ENCODE measurements at regions not wholly inside any gene's neighbourhood (a gene's known extent, or its start where the extent isn't known, plus 50 kb on each side); places are given as distances from the start of the nearest gene placed in this dataset.

DNA sequence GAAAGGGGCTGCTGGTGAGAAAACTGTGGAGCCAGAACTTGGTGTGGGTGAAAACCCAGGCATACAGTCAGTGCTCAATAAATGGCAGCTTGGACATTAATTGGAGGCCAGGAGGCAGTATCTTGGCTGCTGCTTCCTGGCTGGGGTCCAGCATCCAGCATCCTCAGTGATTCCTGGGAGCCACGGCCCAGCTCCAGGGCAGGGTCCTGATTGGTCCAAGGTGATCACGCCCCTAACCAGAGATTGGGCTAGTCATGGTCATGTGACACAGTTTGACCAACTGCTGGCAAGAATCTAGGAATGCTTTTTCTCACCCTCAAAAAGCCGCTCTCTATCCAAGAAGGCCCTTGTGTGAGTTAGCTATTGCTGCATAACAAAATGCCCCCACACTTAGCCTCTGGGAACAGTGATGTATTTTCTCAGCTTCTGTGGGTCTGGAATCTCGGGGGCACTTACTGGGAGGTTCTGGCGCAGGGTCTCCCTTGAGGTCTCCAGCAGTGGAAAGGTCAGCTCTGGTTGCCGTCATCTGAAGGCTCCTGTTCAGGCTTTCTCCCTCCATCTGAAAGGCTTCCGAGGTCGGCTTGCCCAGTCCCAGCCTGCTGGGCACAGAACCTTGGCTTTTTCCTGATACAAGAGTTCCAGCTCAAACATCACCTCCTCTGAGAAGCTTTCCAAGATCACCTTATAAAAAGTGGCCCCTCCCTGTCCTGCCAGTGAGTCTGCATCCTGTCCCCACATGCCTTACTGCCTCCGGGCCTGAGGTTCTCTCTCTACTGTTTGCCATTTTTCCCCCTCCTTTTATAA lies 119.2 kb upstream of the NCOR2 start (continued):
- no peak for TF ChIP-seq NFYA (IDR thresholded peaks at IDR 0.05; ENCODE audit: borderline replicate concordance, low read depth, low read length)
- no peak for TF ChIP-seq TBL1XR1 (IDR thresholded peaks at IDR 0.05; ENCODE audit: low read depth, low read length)

DNA sequence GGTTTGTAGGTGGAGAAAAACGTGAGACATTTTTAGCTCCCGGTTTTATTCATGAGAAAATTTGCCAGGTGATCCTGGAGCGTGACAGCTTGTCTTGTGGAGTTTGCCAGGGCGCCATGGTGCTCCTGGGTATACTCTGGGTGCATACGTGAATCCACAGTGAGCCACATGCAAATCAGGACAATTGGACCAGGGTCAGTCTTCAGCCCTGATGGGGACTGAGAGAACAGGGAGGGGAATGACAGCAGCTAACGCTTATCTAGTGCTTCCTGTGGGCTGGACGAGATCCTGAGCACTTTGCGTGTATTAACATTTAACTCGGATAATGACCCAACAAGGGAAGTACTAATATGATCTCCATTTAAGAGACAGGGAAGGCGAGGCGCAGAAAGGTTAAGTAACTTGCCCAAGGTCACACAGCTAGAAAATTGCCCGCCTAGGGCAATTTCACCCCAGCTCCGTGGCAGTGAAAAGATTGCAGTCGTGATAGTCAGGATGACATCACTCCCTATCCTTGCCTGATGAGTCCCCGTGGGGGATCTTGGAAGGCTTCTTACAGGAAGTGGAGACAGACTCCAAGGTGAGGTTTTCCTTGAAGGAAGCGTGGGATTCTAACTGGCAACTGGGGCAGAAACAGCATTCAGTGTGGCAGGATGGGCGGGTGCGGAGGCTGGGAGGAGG lies 118.4 kb upstream of the NCOR2 start:
- H3K4me3 ChIP-seq: no peak overlapping the region
- no peaks in the 10 kb centered on the region for H3K27me3 ChIP-seq (replicated peaks in 1 of 2; ENCODE audit: control insufficient read depth in 2 of 2, insufficient read depth in 2 of 2, low read length in 1 of 2)
- intact Hi-C loops (cut with micrococcal nuclease; ENCODE audit: unreplicated experiment) (loop anchor here (10.0 kb wide), 1 partner anchor 231 kb away; no protein-coding TSS in a partner anchor), in situ Hi-C loops (cut with MboI) (loop anchor here (10.0 kb wide), 1 partner anchor 59 kb away; no protein-coding TSS in a partner anchor)
- POLR2A ChIA-PET: interaction anchor here (0.6 to 1.1 kb wide), 2 partner anchors 84 to 140 kb away, joined by 3 to 5 read pairs; no protein-coding TSS in a partner anchor
- FAIRE-seq (no peak), DNase-seq (ENCODE audit: low read depth, low spot score) (no peak), ATAC-seq (no peak)
- H3K79me2 ChIP-seq (ENCODE audit: control insufficient read depth, insufficient read depth, low read length): no peaks in the 10 kb centered on the region
- no peaks in the 10 kb centered on the region; the same call in 2 of the 3 replicates for H3K9me3 ChIP-seq (replicated peaks; ENCODE audit: control insufficient read depth, insufficient read depth, low read length)
- BruUV-seq (replicated peaks): no TSS peak
- SMC1A ChIA-PET (ENCODE audit: uncharacterized antibody, unreplicated experiment): interaction anchor here (0.7 to 1.1 kb wide), 3 partner anchors 10 to 37 kb away, joined by 3 read pairs; no protein-coding TSS in a partner anchor
- CTCF ChIA-PET: interaction anchor here (0.7 to 1.0 kb wide), 2 partner anchors 24 to 422 kb away, joined by 3 read pairs; no protein-coding TSS in a partner anchor
- no peaks in the 10 kb centered on the region for H4K20me1 ChIP-seq (ENCODE audit: control insufficient read depth, insufficient read depth)
- no peak overlapping the region for H2AFZ ChIP-seq (ENCODE audit: control insufficient read depth, low read depth, low read length)
- no peak overlapping the region for H3K27ac ChIP-seq (ENCODE audit: control insufficient read depth, insufficient read depth)
- no peak overlapping the region for H3K4me2 ChIP-seq (ENCODE audit: control insufficient read depth, insufficient read depth)
- H3K4me1 ChIP-seq (ENCODE audit: control insufficient read depth, insufficient read depth, low read length): peaks cover 22% of the 10 kb centered on the region
- no peak overlapping the region for H3K9ac ChIP-seq (ENCODE audit: control insufficient read depth, insufficient read depth, low read length)
- RAD21 ChIA-PET (ENCODE audit: unreplicated experiment): interaction anchor here (1.4 kb wide), 1 partner anchor 650 kb away, joined by 3 read pairs; no protein-coding TSS in a partner anchor
- 46% methylated on average over 18 of the region's 18 CpGs for WGBS (ENCODE audit: insufficient coverage, insufficient replicate concordance, low lambda C conversion rate, missing lambda C conversion rate)
- no peaks in the 10 kb centered on the region for H3K36me3 ChIP-seq (ENCODE audit: control insufficient read depth in 2 of 2, insufficient read depth in 2 of 2, low read length in 1 of 2)
- TF ChIP-seq CHD4 (IDR thresholded peaks at IDR 0.05): no peak
- no peak for TF ChIP-seq MTA2 (IDR thresholded peaks at IDR 0.05; ENCODE audit: low read depth)
- no peak for TF ChIP-seq SMC3 (IDR thresholded peaks at IDR 0.05; ENCODE audit: borderline replicate concordance, low read length)
- TF ChIP-seq, protein P1, sequence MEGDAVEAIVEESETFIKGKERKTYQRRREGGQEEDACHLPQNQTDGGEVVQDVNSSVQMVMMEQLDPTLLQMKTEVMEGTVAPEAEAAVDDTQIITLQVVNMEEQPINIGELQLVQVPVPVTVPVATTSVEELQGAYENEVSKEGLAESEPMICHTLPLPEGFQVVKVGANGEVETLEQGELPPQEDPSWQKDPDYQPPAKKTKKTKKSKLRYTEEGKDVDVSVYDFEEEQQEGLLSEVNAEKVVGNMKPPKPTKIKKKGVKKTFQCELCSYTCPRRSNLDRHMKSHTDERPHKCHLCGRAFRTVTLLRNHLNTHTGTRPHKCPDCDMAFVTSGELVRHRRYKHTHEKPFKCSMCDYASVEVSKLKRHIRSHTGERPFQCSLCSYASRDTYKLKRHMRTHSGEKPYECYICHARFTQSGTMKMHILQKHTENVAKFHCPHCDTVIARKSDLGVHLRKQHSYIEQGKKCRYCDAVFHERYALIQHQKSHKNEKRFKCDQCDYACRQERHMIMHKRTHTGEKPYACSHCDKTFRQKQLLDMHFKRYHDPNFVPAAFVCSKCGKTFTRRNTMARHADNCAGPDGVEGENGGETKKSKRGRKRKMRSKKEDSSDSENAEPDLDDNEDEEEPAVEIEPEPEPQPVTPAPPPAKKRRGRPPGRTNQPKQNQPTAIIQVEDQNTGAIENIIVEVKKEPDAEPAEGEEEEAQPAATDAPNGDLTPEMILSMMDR (IDR thresholded peaks at IDR 0.05 in 2 of 3, conservative IDR thresholded peaks at IDR 0.05 in 1 of 3; ENCODE audit: control insufficient read depth in 2 of 3, extremely low read depth in 1 of 3, insufficient read depth in 1 of 3, low read depth in 3 of 3, low read length in 3 of 3): no peak
- no peak for TF ChIP-seq ZBED1 (IDR thresholded peaks at IDR 0.05; ENCODE audit: borderline replicate concordance)
- TF ChIP-seq SMARCA5 (IDR thresholded peaks at IDR 0.05): no peak
- TF ChIP-seq, protein P2, sequence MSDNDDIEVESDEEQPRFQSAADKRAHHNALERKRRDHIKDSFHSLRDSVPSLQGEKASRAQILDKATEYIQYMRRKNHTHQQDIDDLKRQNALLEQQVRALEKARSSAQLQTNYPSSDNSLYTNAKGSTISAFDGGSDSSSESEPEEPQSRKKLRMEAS (IDR thresholded peaks at IDR 0.05; ENCODE audit: low read depth, low read length): no peak
- no peak for TF ChIP-seq KLF5 (IDR thresholded peaks at IDR 0.05; ENCODE audit: partially characterized antibody)
- TF ChIP-seq ZZZ3 (IDR thresholded peaks at IDR 0.05; ENCODE audit: control insufficient read depth, insufficient read length, low read depth): no peak
- no peak for TF ChIP-seq BCL11A (IDR thresholded peaks at IDR 0.05; ENCODE audit: low read depth, low read length)
- TF ChIP-seq TCF7 (IDR thresholded peaks at IDR 0.05; ENCODE audit: borderline replicate concordance): no peak
- no peak for TF ChIP-seq GABPA (IDR thresholded peaks at IDR 0.05; ENCODE audit: low read depth)
- no peak for TF ChIP-seq MXI1 (IDR thresholded peaks at IDR 0.05; ENCODE audit: low read depth, low read length)
- TF ChIP-seq, protein P3, sequence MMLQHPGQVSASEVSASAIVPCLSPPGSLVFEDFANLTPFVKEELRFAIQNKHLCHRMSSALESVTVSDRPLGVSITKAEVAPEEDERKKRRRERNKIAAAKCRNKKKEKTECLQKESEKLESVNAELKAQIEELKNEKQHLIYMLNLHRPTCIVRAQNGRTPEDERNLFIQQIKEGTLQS (IDR thresholded peaks at IDR 0.05; ENCODE audit: borderline replicate concordance, extremely low read depth, low read depth, low read length): no peak
- TF ChIP-seq SREBF2 (IDR thresholded peaks at IDR 0.05; ENCODE audit: low read length): no peak
- no peak for TF ChIP-seq MYC (IDR thresholded peaks at IDR 0.05; ENCODE audit: insufficient read depth, insufficient read length, insufficient replicate concordance, low read length, severe bottlenecking)
